Activated CD8-positive, alpha-beta memory T cell treated with anti-CD3 and anti-CD28 coated beads, Interleukin-2, amount 50 U/mL, for 4 hours (primary cell): ENCODE measurements at regions not wholly inside any gene's neighbourhood (a gene's known extent, or its start where the extent isn't known, plus 50 kb on each side); places are given as distances from the start of the nearest gene placed in this dataset.

Source experiments
- DNase-seq: peaks from one replicate; pipeline ENCODE4 v3.0.0-alpha.2; 2020

- no peak for DNase-seq
Measured at GRCh38 chr5:93875693-93876092, 134.3 kb upstream of the POU5F2 start.

DNA sequence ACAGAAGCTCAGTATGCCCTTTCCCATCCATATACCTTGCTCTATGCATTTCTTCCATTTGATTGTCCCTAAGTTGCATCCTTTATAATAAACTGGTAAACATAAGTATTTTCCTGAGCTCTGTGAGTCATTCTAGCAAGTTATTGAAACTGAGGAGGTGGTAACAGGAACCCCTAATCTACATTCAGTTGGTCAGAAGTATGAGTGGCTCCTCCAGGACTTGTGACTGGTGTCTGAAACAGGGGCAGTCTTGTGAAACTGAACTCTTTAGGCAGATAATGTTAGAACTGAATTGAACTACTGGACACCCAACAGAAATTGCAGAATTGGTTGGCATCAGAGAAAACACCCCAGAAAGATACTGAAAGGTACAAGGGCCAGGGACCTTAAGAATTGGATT, 133.1 kb upstream of the POU5F2 start:
- DNase-seq: no peak

DNA sequence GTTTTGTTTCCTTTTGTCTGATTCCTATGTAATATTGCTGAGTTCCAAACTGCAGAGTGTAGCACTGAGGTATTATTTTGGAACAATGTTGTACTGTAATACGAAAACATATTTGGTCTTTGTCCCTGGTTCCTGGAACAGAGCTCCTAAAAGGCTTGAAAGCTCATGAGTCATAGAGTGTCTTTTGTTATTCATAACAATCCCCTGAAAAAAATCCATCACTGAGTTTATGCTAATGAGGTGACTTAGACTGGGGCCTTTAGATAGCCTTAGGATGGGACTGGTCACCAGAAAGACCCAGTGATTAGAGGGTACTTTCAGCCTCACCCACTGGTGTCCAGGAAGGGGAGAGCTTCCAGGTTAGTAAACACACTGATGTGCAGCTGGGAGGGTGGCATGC, 132.7 kb upstream of the POU5F2 start:
- no peak for DNase-seq

DNA sequence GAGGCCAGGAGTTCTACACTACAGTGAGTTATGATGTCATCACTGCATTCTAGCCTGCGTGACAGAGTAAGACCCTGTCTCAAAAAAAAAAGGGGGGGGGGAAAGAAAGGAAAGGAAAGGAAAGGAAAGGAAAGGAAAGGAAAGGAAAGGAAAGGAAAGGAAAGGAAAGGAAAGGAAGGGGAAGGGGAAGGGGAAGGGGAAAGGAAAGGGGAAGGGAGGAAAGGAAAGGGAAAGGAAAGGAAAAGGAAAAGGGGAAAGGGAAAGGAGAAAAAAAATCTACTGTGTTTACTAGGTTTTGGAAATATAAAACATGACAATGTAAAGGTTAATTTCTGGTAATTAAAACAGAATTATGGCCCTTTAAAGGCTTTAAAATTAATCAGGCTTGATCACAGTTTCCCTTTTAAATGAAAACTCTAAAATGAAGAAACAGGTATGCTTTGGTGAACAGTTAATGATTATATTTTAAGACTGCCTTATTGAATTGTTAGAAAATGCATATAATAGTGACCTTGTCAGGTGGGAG, 131.9 kb upstream of the POU5F2 start:
- DNase-seq: no peak

- no peak for DNase-seq
Measured at GRCh38 chr5:93870649-93871048, 129.2 kb upstream of the POU5F2 start.

- DNase-seq: no peak
Measured at GRCh38 chr5:93868851-93869250, 127.5 kb upstream of the POU5F2 start.

- no peak for DNase-seq
Measured at GRCh38 chr5:93850311-93850710, 108.9 kb upstream of the POU5F2 start.

DNA sequence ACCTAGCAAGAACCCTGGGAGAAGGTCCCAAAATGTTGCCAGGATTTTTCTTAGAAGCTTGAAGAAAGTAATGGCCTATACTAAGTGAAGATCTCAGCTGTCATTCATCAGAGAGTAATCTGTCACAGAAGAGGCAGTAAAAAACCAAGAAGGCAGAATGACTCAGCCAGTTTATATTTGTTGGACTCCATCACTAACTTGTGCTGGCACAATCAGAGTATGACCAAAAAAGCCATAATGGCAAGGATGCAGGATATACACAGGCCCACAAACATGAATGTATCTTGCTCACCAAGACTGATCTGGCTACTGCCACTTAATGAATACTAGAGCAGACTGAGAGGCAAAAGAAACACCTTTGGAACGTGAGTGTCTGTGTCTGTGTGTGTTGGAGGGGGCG, 104.0 kb upstream of the POU5F2 start:
- DNase-seq: no peak

GRCh38 chr5:93831449-93831848, 90.0 kb upstream of the POU5F2 start:
- DNase-seq: no peak

DNA sequence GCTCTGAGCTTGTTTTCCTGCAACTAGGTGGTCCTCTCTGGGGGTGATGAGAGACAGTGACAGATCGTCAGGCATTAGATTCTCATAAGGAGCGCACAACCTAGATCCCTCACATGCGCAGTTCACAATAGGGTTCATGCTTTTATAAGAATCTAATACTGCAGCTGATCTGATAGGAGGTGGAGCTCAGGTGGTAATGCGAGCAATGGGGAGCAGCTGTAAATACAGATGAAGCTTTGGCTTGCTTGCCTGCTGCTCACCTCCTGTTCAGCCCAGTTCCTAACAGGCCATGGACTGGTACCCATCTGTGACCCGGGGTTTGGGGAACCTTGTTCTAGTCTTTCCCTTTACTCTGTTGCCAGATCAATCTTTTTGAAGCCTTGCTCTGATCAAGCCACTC, 89.5 kb upstream of the POU5F2 start:
- DNase-seq: no peak

DNA sequence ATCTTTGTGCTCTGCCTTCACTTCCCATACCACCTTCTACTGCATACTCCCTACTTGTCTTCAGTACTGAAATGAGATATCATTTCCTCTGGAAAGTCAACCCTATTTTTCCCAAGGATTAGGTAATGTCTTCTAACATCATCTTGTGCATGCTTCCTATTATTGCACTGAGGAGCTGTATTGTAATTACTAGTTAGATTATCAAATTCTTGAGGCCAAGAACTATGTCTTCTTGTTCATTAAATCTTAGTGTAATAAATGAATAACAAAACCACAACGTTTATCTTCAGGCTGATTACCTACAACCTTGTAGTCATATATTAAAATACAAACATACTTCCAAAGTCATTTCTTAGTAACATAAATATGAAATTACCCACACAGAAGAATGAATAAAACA, 87.9 kb upstream of the POU5F2 start:
- no peak for DNase-seq

DNA sequence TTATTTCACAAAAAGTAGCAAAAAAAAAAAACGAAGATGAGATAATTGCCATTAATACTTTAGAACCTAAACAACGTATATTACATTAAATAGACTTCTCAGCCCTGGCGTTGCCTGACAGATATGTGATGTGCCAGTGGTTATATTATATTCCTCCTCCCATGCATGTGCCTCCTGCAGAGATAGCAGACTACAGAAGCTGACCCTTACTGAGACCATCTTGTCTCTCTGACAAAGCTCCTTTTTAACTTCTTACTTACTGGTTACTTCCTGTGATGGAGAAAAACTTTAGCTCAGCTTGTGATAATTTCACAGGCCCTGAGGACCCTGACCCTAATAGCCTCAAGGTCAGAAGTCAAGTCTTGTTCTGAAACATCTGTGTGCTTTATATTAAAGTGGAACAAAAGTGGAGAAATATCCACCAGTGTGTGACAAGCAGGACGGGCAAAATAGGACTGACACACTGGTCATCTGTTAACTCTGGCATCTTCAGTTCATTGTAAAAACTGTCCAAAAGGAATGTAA, 80.6 kb upstream of the POU5F2 start:
- no peak for DNase-seq

DNA sequence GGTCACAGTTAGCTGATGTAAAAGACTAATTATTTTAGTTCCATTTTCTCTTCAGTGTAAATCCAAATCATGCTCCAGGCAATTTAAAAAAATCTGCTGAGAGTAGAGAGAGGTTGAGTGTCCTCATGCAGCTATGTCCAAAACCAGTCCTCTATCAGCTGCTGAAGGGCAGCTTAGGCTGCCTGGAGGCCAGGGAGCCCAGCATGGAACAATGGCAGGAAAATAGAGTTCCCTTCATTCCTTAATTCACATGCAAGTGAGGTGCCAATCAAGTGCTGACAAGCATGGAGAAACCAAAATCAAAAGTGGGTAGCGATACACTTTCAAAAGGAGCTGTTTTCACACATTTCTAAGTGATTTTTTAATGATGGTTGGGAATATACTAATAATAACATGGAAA, 78.3 kb upstream of the POU5F2 start:
- DNase-seq: no peak

GRCh38 chr5:93810780-93811179, 69.4 kb upstream of the POU5F2 start:
- DNase-seq: no peak

DNA sequence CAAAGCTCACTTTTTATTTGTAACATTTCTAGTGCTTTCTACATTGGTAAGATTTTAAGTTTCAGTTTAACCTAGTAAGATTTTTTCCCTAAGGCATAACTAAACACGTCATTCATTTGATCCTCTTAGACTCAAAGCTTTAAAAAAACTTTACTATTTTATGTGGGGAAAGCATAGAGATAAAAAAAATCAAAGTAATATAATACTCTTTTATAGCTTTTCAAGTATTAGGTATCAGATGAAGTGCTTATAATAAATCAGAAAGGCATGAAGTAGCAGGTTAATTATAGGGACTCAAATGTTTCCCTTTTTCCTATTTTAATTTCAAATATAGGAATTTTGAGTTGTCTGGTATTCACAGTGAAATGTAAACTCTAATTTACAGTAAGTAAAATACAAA, 68.0 kb upstream of the POU5F2 start:
- DNase-seq: no peak

GRCh38 chr5:93807846-93808245, 66.4 kb upstream of the POU5F2 start:
- DNase-seq: no peak

GRCh38 chr5:93805616-93806379, 64.4 kb upstream of the POU5F2 start:
- no peak for DNase-seq

- no peak for DNase-seq
Measured at GRCh38 chr5:93800988-93801811, 59.8 kb upstream of the POU5F2 start.

GRCh38 chr5:93794954-93795353, 53.6 kb upstream of the POU5F2 start:
- no peak for DNase-seq

DNA sequence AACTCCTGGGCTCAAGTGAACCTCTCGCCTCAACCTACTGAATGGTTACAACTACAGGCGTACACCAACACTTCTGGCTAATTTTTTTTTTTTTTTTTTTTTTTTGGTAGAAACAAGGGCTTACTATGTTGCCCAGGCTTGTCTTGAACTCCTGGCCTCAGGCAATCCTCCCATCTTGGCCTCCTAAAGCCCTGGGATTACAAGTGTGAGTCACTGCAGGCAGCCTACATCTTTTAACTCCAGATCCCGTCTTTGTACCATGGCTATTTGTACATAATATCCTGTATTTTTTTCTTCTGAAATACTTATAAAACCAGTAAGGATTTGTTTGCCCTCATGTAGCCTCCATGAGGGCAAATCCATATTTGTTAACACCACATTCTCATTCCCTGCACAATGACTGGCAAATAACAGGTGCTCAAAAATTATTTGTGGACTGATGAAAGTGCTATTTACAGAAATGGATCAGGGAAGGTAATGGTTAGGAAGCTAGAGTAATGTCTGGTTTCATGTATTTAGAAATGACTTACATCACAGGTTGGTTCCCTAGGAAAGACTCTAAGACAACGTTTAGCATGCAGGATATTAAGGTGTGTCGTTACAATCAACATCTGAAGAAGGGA, 51.9 kb upstream of the POU5F2 start:
- DNase-seq: no peak

GRCh38 chr5:93791518-93791972, 50.1 kb upstream of the POU5F2 start:
- DNase-seq: no peak
